ENCODE measurements at regions not wholly inside any gene's neighbourhood (a gene's known extent, or its start where the extent isn't known, plus 50 kb on each side); places are given as distances from the start of the nearest gene placed in this dataset.
"Not testable (repeated sequence)": the region's sequence is repeated elsewhere in the genome, so short reads cannot be mapped to it uniquely, and the experiment has no call there.

DNA sequence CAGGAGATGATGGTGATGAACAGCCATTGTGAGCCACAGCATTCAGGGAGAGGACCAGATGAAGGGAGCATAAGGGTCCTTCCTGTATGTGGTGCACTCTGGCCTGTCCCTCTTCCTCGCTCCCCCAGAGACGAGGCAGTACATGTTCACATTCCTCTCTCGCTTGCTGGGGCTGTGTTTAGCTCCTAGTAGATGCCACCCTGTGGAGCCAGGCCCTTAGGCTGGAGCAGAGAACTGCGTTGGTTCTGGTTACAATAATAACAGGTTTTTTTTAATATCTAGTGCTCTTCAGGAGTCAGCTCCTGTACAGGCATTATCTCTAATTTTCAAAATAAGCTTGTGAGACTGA, 171.1 kb upstream of the MYT1L start:
- DNase-seq, result no peak

DNA sequence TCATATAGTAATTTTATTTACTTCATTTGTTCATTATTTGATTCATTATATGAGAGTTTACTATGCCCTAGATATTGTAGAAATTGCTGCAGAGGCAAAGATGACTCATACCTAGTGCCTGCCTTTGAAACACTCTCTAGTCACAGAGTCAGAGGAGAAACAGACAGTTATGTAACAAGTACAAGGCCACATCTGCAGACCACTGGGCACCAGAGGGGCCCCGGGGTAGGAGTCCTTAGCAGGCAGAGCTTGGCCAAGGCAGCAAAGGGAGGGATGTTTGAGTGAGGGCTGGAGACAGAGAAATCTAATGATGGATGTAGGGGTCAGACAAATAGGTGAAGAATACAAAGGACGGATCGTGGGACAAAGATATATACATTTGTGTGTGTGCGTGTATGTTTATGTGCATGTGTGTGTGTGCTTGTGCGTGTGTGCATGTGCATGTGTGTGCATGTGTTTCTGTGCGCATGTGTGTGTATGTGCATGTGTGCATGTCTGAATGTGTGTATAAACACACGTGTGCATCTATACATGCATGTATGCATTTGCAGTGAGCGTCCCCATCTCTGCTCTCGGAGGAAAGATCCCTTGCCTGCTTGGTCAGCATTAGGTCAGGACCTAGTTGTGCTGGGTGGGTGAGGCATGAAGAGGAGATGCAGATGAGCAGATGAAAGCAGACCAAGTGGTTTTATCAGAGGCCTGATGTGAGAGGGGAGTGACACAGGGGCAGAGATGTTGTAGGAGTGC, 170.6 kb upstream of the MYT1L start:
- no peak for DNase-seq

DNA sequence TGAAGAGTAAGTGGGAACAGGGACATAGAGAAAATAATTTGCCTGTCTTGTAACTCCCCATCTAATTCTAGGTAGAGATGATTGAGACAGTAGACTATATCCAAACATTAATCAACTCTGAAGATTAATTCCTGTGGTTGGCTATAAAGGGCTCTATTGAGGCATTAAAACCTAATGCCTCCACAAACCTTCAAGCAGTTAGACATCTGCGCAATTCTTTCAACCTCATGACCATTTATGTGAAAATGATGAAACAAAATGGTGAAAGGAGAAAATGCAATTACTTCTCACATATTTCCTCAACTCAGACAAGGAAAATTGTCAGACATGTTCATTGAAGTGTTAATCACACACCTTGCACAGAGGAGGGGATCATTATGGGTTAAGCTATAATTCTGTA, 164.5 kb upstream of the MYT1L start:
- no peak for DNase-seq

DNA sequence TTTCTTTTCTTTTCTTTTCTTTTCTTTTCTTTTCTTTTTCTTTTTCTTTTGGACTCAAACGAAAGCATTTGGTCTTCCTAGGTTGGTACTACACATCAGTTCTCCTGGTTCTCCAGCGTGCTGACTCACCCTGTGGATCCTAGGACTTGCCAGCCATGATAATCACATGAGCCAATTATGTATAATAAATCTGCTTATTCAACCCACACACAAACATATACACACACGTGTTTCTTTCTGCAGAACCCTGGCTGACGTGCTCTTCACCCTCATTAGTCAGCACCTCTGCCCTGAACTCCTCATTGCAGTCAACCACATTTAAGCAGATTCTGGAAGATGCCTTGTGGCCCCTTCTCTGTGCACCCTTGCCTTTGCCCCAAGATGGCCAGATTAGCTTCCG, 162.4 kb upstream of the MYT1L start:
- peak; percentile 71 for DNase-seq

DNA sequence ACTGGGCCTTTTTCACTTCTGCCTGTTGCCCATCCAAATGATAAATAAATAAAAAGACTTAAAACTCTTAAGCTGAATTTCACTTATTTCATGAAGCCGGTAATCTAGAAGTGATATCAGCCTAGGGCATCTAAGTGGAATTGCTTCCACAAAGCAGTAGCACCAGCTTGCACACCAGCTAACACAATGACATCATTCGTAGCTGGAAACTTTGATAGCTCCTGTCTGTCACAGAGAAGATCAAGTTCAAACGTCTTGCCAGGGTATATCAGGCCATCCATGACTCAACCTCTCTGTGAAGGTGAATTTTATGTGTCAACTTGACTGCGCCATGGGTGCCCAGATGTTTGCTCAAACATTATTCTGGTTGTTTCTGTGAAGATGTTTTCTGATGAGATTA, 161.7 kb upstream of the MYT1L start:
- DNase-seq, result no peak

DNA sequence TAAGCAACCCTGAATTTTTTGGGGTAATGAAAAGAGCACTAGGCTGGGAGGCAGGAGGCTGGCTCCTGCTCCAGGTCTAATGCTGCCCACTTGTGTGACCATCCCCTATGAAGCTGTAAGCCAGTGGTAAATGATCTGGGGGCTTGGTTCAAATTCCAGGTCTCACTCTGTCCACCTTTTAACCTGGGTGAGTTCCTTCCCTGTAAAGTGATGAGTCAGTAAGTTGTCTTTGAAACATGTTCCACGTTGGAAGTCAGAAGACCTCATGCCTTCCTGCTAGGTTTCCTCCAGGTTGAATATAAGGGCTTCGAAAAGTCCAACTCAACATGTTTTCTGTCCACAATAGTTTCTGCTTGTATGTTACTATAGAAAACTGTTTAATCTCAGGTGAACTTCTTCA, 160.9 kb upstream of the MYT1L start:
- no peak for DNase-seq

DNA sequence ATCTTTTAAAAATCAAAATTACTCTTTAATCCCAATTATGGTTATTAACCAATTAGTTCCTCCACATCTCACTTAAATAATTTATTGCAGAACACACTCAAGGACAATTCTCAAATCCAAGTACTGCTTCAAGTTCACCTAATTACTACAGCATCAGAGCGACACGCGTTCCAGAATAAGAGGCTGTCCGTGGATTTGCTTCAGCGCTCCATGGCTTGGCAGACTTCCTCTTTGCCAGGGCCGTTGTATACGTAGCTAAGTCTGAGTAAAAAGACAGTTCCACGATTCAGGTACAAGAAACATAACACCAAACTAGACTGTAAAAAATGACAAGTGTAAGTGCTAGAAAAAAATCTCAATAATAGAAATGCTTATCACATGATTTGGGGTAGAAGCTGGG, 153.2 kb upstream of the MYT1L start:
- no peak for DNase-seq

DNA sequence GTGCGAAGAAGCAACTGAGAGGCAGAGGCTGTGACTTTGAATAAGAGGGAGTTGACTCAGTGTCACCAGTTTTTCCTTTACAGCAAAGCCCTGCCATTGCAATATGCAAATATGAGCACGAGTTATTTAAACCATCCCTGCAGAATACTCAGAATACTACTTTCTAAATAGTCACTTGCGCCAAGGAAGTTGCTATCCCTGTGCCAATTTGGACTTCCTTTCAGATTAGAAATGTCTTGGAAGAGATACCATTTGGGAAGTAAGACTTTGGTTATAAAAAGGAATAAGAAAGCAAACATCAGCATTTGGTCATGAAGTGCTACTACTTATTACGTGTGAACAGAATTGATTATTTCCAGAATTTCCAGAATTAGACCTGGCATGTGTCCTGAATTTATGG, 151.8 kb upstream of the MYT1L start:
- DNase-seq, result no peak

DNA sequence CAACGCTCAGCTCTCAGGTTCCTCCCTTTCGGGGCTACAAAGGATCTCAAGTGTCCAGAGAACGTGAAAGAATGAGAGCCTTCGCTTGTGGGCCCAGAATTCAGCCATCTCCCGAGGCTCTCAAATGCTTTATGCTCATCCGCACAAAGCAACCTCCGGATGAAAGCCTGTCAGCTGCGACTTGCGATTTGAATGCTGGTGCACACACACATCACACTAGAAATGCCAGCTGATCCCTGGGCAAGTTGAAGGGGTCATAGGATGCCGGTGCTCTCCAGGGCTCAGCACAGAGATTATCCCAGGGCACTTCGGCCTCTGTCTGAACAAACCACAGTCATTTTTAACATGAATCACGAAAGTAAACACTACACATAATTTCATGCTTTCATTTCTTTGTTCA, 141.8 kb upstream of the MYT1L start:
- no peak for DNase-seq

DNA sequence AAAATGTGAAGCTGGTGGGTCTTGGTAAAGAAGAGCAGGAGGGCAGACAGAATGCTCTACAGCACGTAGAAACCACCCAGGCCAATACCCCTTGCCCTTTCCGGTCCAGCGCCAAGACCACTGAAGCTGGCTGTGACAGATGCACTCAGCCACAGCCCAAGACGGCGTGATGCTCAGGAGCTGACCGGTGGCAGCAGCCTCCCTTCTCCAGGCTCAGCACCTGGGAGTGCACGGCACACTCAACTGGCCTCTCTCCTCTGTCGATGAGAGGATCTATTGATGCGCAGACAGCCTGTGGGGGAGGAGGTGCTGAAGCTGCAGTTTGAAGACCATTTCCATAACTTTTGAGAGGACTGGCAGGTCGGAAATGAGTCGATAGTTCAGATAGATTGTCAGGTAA, 141.0 kb upstream of the MYT1L start:
- no peak for DNase-seq

DNA sequence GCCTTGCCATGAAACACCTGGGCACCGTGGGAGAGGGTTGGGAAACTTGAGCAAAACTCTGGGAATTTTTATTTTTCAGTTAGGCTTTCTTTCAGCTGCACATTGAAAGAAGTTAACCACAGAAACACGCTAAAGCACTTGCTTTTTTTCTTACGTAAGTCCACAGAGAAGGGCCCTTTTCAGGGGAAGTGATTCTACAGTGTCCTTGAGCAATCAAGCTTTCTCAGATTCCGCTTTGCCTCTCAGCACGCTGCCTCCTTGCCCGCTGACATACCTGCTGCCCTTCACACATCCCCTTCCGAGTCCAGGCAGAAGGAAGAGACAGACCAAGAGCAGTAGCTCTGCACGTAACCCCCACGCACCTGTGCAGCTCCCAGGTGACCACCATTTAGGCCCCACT, 135.5 kb upstream of the MYT1L start:
- no peak for DNase-seq

DNA sequence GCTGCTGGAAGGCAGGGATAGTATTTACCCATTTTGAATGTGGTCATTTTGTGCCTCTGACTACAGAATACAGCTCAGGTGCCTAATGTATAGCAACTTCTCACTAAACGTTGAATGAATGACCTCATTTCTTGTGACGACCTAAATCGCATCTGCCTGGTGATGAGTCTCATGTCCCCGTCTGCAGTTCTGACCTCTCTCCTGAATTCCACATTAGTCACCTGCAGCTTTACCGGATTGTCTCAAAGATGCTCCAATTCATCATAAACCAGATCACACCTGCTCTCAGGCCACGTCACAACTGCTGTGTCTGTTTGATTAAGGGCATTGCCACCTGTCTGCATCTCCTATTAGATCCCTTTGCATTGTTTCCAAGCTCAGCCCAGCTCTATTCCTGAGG, 133.6 kb upstream of the MYT1L start:
- DNase-seq, result no peak

DNA sequence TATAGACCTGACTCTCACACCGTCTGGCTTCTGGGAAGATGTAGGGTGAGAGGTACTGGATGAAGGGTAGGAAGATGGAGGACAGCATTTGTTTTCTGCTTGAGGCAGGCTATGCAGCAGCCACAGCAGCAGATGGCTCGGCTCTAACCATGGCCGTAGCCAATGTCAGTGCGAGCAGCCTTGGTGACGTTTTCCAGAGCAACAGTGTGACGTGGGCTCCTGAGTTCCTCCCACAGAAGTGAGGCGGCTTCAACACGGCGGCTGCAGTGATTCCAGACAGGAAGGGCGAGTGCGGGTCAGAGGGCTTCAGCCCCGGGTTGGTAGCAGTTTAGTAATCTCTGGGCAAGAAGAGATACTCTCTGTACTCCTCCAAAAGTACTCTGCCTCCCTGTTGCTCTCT, 133.0 kb upstream of the MYT1L start:
- peak; percentile 62 for DNase-seq

DNA sequence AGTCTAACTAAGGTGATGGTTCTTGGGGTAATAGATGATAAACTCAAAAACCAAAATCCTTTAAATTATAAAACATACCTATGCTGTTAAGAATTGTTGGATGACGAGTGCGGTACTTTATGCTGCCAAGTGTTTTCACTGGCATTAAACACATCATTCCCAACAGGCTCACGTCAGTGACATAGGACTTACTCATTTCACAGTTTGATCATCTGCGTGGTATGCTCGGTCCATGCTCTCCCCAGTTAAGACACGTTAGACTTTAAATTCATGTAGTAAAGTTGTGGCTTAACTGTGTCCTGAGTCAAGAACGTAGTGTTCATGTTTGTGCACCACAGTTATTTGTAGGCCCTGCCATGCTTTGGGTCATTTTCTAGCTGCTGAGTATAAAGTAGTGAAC, 125.6 kb upstream of the MYT1L start:
- DNase-seq, result no peak

DNA sequence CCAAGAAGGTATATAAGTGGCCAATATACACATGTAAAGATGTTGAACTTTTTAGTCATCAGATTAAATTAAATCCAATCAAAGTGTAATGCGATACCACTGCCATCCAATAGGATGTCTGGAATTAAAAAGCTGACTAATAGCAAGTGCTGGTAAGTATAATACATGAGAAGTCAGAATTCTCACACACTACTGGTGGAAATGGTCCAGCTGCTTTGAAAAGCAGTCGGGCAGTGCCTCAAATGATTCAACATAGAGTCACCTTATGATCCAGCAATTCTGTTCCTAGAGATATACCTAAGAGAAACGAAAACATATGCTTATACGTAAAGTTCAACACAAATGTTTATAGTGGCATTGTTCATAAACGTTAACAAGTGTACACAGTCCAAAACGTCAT, 124.1 kb upstream of the MYT1L start:
- no peak for DNase-seq

DNA sequence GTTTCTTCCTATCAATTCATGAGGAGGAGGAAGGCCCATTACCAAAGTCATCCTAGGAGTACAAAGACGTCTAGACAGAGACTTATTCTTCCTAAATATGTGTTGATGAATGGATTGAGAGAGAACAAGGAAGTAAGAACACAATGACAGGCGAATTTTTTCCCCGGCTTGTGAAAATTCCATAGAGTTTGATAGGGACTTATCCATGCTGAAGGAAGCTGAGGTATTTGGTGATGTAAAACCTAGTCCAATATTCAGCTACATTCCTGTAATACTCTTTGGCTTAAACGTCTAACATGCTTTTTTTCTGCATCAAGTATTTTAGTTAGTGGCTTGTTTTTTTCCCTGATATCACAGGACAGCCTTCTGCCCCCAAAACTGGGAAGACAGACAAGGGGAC, 121.9 kb upstream of the MYT1L start:
- DNase-seq, result no peak

DNA sequence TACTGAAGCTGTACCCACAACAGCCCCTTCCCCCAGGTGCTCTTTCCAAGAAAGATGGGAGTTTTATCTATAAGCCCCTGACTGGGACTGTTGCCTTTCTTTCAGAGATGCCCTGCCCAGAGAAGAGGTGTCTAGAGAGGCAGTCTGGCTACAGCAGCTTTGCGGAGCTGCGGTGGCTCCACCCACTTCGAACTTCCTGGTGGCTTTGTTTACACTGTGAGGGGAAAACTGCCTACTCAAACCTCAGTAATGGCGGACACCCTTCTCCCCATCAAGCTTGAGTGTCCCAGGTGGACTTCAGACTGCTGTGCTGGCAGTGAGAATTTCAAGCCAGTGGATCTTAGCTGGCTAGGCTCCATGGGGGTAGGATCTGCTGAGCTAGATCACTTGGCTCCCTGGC, 120.2 kb upstream of the MYT1L start:
- DNase-seq, result not testable (repeated sequence)

DNA sequence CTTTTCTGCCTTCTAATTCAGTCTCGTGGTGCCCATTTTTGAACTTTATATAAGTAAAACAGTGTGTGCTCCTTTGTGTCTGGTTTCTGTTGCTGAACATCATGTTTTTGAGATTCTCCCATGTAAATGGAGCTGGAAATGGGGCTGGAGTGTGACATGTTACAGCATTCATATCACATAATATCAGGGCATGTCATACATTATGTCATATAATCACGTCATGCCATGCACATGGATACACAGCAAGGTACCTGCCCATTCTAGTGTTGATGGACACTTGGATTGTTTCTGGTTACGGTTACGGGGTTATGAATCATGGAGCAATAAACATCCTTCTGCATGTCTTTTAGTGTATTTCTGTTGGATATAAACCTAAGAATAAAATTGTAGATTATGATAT, 117.1 kb upstream of the MYT1L start:
- DNase-seq, result no peak

DNA sequence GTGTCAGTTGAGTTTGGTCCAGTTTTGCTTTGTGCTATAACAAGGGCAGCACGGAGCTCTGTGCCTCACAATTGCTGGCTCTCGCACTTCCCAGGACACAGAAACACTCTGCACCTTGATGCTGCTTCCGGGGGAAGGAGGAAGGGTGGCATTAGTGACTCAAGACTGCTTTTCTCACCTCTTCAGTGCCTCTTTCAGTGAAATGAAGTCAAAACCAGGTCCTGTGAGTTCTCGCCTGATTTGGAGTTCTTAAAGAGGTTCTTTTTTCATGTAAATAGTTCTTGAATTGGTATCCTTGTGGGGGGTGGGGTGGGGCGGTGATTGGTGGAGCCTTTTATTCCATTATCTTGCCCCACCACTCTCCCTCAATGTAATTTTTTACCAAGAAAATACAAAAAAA, 91.5 kb upstream of the MYT1L start:
- no peak for DNase-seq

DNA sequence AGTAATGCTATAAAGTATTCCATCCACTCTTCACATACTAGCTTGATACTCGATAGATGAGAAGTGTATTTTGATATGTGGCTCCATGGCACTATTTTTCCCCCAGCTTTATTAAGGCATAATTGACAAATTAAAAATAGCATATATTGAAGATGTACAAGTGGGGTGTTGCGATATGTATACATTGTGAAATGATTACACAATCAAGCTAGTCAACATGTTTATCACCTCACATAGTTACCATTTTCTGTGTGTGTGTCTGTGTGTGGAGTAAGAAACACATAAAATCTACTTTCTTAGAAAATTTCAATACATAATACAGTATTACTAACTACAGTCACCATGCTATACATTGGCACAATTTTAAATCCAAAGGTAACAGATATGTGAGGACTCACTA, 82.5 kb upstream of the MYT1L start:
- no peak for DNase-seq

DNA sequence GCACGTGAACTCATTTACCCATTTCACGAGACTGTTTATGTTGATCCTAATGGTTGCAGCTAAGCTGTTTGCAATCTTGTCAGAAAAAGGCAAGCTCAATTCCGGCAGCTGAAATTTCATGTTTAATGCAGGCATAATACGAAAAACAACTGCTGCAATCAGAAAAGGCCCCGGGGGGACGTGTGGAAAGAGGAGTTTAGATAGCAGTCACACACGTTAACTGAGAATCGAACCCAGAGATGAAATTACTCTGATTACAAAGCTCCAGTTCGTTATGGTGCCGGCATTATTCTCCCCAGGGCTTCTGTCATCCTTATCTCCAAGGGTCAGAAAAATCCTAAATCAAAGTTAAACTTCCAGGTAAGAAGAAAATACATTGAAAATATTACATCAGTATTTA, 79.9 kb upstream of the MYT1L start:
- no peak for DNase-seq

DNA sequence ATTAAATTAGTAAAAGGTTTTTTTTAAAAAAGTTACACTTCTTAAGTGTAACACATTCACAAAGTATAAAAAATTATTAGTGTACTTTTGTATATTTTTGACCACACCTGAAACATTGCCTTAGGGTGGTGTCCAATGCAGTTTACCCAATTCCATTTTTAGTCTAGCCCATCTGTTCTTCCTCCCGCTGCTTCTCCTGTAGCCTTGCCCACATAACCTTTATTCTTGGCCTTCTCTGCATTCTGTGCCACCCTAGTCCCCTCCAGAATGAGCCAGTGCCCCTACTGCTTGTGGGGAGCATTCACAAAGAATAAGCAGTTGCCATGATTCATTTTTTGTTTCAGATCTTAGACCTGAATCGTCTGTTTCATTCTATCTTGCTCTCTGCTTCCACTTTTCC, 78.4 kb upstream of the MYT1L start:
- DNase-seq, result no peak

DNA sequence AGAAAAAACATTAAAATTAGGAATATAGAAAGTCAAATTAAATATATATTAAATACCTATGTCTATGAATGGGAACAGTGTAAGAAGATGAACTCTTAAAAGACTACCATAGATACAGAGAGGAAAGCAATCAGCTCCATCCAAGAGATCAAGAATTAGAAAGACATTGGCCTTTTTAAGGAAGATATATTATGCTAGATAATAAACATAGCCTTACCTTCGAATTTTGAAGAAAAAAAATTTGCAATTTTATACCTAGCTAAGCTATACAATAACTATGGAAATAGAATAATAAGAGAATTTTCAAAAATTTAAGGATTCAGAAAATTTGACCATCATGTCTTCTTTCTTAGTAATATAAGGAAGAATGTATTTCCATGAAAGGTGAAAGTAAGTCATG, 74.7 kb upstream of the MYT1L start:
- no peak for DNase-seq

DNA sequence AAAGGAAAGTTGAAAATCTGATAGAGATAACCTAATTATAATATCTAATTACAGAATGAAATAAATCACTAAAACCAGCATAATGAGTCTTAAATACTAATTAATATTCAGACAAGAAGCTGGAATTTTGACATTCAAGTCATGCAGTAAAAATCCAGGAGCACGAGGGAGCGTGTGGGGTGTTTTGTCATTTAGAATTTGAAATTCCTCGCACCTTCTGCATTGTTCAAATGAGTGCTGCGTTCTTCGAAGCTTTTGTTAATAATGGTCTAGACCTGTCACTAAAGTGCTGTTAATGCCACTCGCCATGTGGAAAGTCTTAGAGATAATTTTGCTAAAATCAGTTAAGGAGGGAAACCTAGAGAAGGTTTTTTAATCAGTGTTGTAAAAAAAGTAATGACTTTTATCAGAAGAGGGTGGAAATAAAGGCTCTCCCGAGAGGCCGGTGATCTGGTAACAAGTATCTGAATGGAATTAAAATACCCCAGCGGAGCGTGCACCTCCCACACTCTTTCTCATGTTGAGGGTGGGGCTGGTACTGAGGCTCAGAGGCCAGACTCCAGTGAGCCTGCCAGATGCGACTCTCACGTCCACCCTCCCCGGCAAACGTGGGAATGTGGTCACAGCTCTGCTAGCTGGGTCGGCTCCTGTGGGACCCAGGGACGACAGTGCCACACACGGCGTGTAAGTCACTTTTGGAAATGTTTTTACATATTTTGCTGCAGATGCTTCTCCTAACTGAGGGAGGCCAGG, 69.4 kb upstream of the MYT1L start:
- no peak for DNase-seq

DNA sequence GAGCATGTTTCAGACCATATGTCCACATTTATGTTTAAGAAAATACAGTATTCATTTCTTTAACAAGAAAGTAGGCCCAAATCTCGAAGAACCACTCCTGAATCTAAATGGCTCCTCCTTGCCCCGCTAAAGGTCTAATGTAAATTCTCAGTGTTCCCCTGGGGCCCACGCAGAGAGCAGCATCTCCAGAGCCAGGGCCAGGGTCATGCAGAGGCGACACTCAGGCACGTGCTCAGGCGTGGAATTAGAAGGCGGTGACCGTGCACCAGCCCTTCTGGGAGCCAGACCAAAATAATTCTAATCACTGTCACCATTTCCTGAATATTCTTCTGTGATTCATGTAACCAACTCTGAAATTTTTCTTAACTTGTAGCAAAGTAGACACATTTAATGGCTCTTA, 68.3 kb upstream of the MYT1L start:
- DNase-seq, result no peak
